MM.1S (cell line): ENCODE measurements at regions not wholly inside any gene's neighbourhood (a gene's known extent, or its start where the extent isn't known, plus 50 kb on each side); places are given as distances from the start of the nearest gene placed in this dataset.

Experiments
- DNase-seq: peaks from one replicate; pipeline ENCODE4 v3.0.0-alpha.2; 2015
- H2AFZ ChIP-seq: fragments of 300-600 bp; sonication (generic); 2 replicates; pipeline ENCODE4 v1.6.0; 2016; ENCODE audit warnings: antibody characterized with exemption, low read length
- H3F3A ChIP-seq: fragments of 300-600 bp; sonication (generic); 2 replicates; pipeline ENCODE4 v1.6.1; 2016; ENCODE audit warnings: mild to moderate bottlenecking, antibody characterized with exemption, low read length, moderate library complexity, mixed read lengths; ENCODE audit not compliant: insufficient read depth
- H3K27ac ChIP-seq: fragments of 300-600 bp; sonication (generic); 2 replicates; pipeline ENCODE4 v1.5.1; 2016; ENCODE audit warnings: mild to moderate bottlenecking, low read length
- H3K27me3 ChIP-seq: fragments of 300-600 bp; sonication (generic); replicated peaks from 2 replicates; pipeline ENCODE4 v1.6.0; 2016; ENCODE audit warnings: low read length; ENCODE audit not compliant: insufficient read depth
- H3K36me3 ChIP-seq: fragments of 300-600 bp; sonication (generic); replicated peaks from 2 replicates; pipeline ENCODE4 v1.6.1; 2016; ENCODE audit warnings: mild to moderate bottlenecking, low read length, mixed read lengths; ENCODE audit not compliant: insufficient read depth
- H3K4me1 ChIP-seq: fragments of 300-600 bp; sonication (generic); 2 replicates; pipeline ENCODE4 v1.6.1; 2016; ENCODE audit warnings: low read length, mixed read lengths
- H3K4me2 ChIP-seq: fragments of 300-600 bp; sonication (generic); 2 replicates; pipeline ENCODE4 v1.6.0; 2016; ENCODE audit warnings: low read depth, low read length
- H3K4me3 ChIP-seq: fragments of 300-600 bp; sonication (generic); 2 replicates; pipeline ENCODE4 v1.5.1; 2016; ENCODE audit warnings: low read length, mixed read lengths
- H3K79me2 ChIP-seq: fragments of 300-600 bp; sonication (generic); 2 replicates; pipeline ENCODE4 v1.6.1; 2016; ENCODE audit warnings: mixed run types, low read length, mixed read lengths
- H3K9ac ChIP-seq: fragments of 300-600 bp; sonication (generic); 2 replicates; pipeline ENCODE4 v1.6.1; 2016; ENCODE audit warnings: low read length, mixed read lengths
- H3K9me2 ChIP-seq: fragments of 300-600 bp; sonication (generic); replicated peaks from 2 replicates; pipeline ENCODE4 v1.6.1; 2016; ENCODE audit warnings: mild to moderate bottlenecking, low read length, mixed read lengths; ENCODE audit not compliant: insufficient read depth
- H3K9me3 ChIP-seq: fragments of 300-600 bp; sonication (generic); replicated peaks from 2 replicates; pipeline ENCODE4 v1.6.1; 2016; ENCODE audit warnings: mild to moderate bottlenecking, low read length, mixed read lengths; ENCODE audit not compliant: insufficient read depth
- H4K20me1 ChIP-seq: fragments of 300-600 bp; sonication (generic); 2 replicates; pipeline ENCODE4 v1.6.1; 2016; ENCODE audit warnings: mild to moderate bottlenecking, low read length, moderate library complexity, mixed read lengths; ENCODE audit not compliant: insufficient read depth
- CTCF ChIP-seq: fragments of 300-600 bp; sonication (generic); IDR thresholded peaks from 2 replicates; pipeline ENCODE4 v1.5.1; 2016; ENCODE audit warnings: antibody characterized with exemption, low read length, mixed read lengths
- EZH2 ChIP-seq: fragments of 300-600 bp; sonication (generic); optimal IDR thresholded peaks from 2 replicates; pipeline ENCODE3; 2017; ENCODE audit warnings: low read depth, mild to moderate bottlenecking, antibody characterized with exemption, low read length, mixed read lengths
- EZH2phosphoT487 ChIP-seq: fragments of 300-600 bp; sonication (generic); IDR thresholded peaks from 2 replicates; pipeline ENCODE4 v1.6.1; 2018; ENCODE audit warnings: antibody characterized with exemption, low read length

GRCh38 chr10:78914502-78915189 lies 154.1 kb upstream of the ZMIZ1 start:
- Histone ChIP-seq H3K9me3 (no peaks in the 10 kb centered on the region), H3K27me3 (no peaks in the 10 kb centered on the region), H4K20me1 (no peaks in the 10 kb centered on the region), H3K9ac (no peak overlapping the region), H3K27ac (no peak overlapping the region), H3K36me3 (no peaks in the 10 kb centered on the region), H3K79me2 (no peaks in the 10 kb centered on the region), H3K4me3 (no peak overlapping the region), H3F3A (no peaks in the 10 kb centered on the region), H3K4me2 (no peak overlapping the region), H3K4me1 (no peaks in the 10 kb centered on the region), H2AFZ (no peak overlapping the region), H3K9me2 (no peaks in the 10 kb centered on the region)
- TF ChIP-seq EZH2phosphoT487 (no peak), EZH2 (no peak), CTCF (no peak)
- no peak for DNase-seq

GRCh38 chr10:78915190-78915518 lies 153.6 kb upstream of the ZMIZ1 start:
- no peak for TF ChIP-seq EZH2phosphoT487
- no peak for TF ChIP-seq CTCF
- no peak for TF ChIP-seq EZH2
- no peak for DNase-seq
- H3K27me3 ChIP-seq, result no peaks in the 10 kb centered on the region
- H3K4me1 ChIP-seq, result no peaks in the 10 kb centered on the region
- H3K9ac ChIP-seq, result no peak overlapping the region
- H3K27ac ChIP-seq, result no peak overlapping the region
- H3F3A ChIP-seq, result no peaks in the 10 kb centered on the region
- no peak overlapping the region for H2AFZ ChIP-seq
- no peak overlapping the region for H3K4me3 ChIP-seq
- H3K9me3 ChIP-seq, result no peaks in the 10 kb centered on the region
- no peaks in the 10 kb centered on the region for H3K9me2 ChIP-seq
- H3K36me3 ChIP-seq, result no peaks in the 10 kb centered on the region
- H4K20me1 ChIP-seq, result no peaks in the 10 kb centered on the region
- no peak overlapping the region for H3K4me2 ChIP-seq
- no peaks in the 10 kb centered on the region for H3K79me2 ChIP-seq

GRCh38 chr10:78916227-78916626 lies 152.5 kb upstream of the ZMIZ1 start:
- Histone ChIP-seq H2AFZ (no peak overlapping the region), H3K27ac (no peak overlapping the region), H3K9ac (no peak overlapping the region), H3K4me1 (no peaks in the 10 kb centered on the region), H4K20me1 (no peaks in the 10 kb centered on the region), H3K4me3 (no peak overlapping the region), H3F3A (no peaks in the 10 kb centered on the region), H3K4me2 (no peak overlapping the region), H3K79me2 (no peaks in the 10 kb centered on the region), H3K36me3 (no peaks in the 10 kb centered on the region), H3K9me2 (no peaks in the 10 kb centered on the region), H3K9me3 (no peaks in the 10 kb centered on the region), H3K27me3 (no peaks in the 10 kb centered on the region)
- no peak for DNase-seq
- TF ChIP-seq EZH2 (no peak), CTCF (no peak), EZH2phosphoT487 (no peak)
